Keratinocyte (primary cell): ENCODE measurements at regions not wholly inside any gene's neighbourhood (a gene's known extent, or its start where the extent isn't known, plus 50 kb on each side); places are given as distances from the start of the nearest gene placed in this dataset.

Experiments
- DNase-seq: peaks from one replicate; pipeline ENCODE4 v3.0.0-alpha.2; 2011; ENCODE audit warnings: low read depth, missing footprints, low spot score
- FAIRE-seq: peaks from 2 replicates; lab custom pipeline; 2011; peaks lifted over from hg19 to GRCh38; lab: Jason Lieb, UNC
- H2AFZ ChIP-seq: 2 replicates; pipeline ENCODE4 v1.6.0; 2012; ENCODE audit warnings: low read length, control low read depth, inconsistent platforms; ENCODE audit not compliant: control insufficient read depth
- H3K27ac ChIP-seq: 2 replicates; pipeline ENCODE4 v1.5.1; 2011; ENCODE audit warnings: low read length; ENCODE audit not compliant: control insufficient read depth, insufficient read depth
- H3K27me3 ChIP-seq: 3 replicates; pipeline ENCODE4 v1.6.0; 2011; ENCODE audit warnings: low read length; ENCODE audit not compliant: control insufficient read depth, insufficient read depth; ENCODE audit errors: extremely low read depth
- H3K36me3 ChIP-seq, 2 experiments: 2 replicates in 1 of 2; 3 replicates in 1 of 2; pipeline ENCODE4 v1.5.1; 2011; ENCODE audit warnings: low read length in 2 of 2, mild to moderate bottlenecking in 1 of 2; ENCODE audit not compliant: control insufficient read depth in 2 of 2, insufficient read depth in 2 of 2; ENCODE audit errors: extremely low read depth in 1 of 2
- H3K4me1 ChIP-seq: 3 replicates; pipeline ENCODE4 v1.5.1; 2011; ENCODE audit warnings: low read length; ENCODE audit not compliant: control insufficient read depth, insufficient read depth; ENCODE audit errors: extremely low read depth
- H3K4me2 ChIP-seq: 3 replicates; pipeline ENCODE4 v1.6.0; 2011; ENCODE audit warnings: low read depth, low read length; ENCODE audit not compliant: control insufficient read depth, insufficient read depth; ENCODE audit errors: extremely low read depth
- H3K4me3 ChIP-seq, 3 experiments: fragments of 200-600 bp in 1 of 3; sonication (generic) in 1 of 3; 2 replicates in 2 of 3; 3 replicates in 1 of 3; pipeline ENCODE4 v1.5.1; 2011 to 2016; ENCODE audit warnings: low read length in 3 of 3, mild to moderate bottlenecking in 3 of 3, control low read depth in 2 of 3, inconsistent platforms in 1 of 3, low read depth in 1 of 3, mixed read lengths in 1 of 3, mixed run types in 1 of 3, moderate library complexity in 1 of 3; ENCODE audit not compliant: control insufficient read depth in 2 of 3, insufficient read depth in 2 of 3; ENCODE audit errors: extremely low read depth in 1 of 3
- H3K79me2 ChIP-seq: 2 replicates; pipeline ENCODE4 v1.6.0; 2012; ENCODE audit warnings: low read length; ENCODE audit not compliant: control insufficient read depth, insufficient read depth
- H3K9ac ChIP-seq: 3 replicates; pipeline ENCODE4 v1.6.0; 2011; ENCODE audit warnings: low read length; ENCODE audit not compliant: control insufficient read depth, insufficient read depth; ENCODE audit errors: extremely low read depth
- H3K9me1 ChIP-seq: 3 replicates; pipeline ENCODE4 v1.6.0; 2011; ENCODE audit warnings: low read length; ENCODE audit not compliant: control insufficient read depth, insufficient read depth; ENCODE audit errors: extremely low read depth
- H3K9me3 ChIP-seq: 2 replicates; pipeline ENCODE4 v1.5.1; 2012; ENCODE audit warnings: low read depth, low read length; ENCODE audit not compliant: control insufficient read depth
- H4K20me1 ChIP-seq: 3 replicates; pipeline ENCODE4 v1.6.0; 2011; ENCODE audit warnings: low read length; ENCODE audit not compliant: control insufficient read depth, insufficient read depth; ENCODE audit errors: extremely low read depth
- EZH2 ChIP-seq: IDR thresholded peaks from one replicate; pipeline ENCODE4 v1.6.1; 2012; ENCODE audit warnings: inconsistent platforms, mild to moderate bottlenecking, low read length, moderate library complexity
- dilution Hi-C: fragments of 300-500 bp; cut with MboI; formaldehyde crosslinking; loops from one replicate; pipeline ENCODE4 v1.7.0; 2020; ENCODE audit warnings: low sequenced_read_pairs; ENCODE audit not compliant: extremely low pct_ligation_motif_present
- TF ChIP-seq, protein P1 (sequence below), 3 experiments: IDR thresholded peaks in 1 of 3; conservative IDR thresholded peaks in 1 of 3; optimal IDR thresholded peaks in 1 of 3; 2 replicates in 2 of 3; 3 replicates in 1 of 3; pipeline versions ENCODE3 to v1.5.1; 2011; ENCODE audit warnings: low read length in 3 of 3, mild to moderate bottlenecking in 3 of 3, moderate library complexity in 2 of 3, control low read depth in 1 of 3, inconsistent platforms in 1 of 3; ENCODE audit not compliant: insufficient read depth in 2 of 3; ENCODE audit errors: extremely low read depth in 1 of 3

DNA sequence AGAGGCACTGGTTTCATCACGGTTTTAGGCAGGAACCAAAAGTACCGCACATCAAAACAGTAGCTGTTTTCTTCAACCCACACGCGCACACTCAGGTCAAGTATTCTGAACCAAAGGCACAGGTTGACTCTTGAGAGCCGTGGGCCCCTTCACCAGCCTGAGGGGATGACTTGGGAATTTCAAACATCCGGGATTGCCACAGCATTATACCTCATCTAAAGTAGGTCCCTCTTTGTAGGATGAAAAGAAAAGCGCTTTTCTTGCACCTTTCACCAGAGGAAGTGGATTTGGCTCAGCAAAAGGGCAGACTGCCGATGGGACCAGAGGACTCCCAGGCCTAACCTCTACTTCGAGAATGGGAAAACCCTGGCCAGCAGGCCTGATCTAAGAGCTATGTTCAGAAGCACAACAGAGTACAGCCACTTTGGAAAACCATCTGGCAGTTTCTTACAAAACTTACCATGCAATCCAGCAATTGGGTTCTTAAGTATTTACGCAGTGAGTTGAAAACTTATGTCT lies 88.2 kb upstream of the PROK2 start:
- H3K36me3 ChIP-seq = no peaks in the 10 kb centered on the region
- H3K4me1 ChIP-seq = no peaks in the 10 kb centered on the region
- H3K9me3 ChIP-seq = no peaks in the 10 kb centered on the region
- no peak overlapping the region for H3K27ac ChIP-seq
- H3K27me3 ChIP-seq = peaks cover 2% of the 10 kb centered on the region
- no peak overlapping the region for H3K4me3 ChIP-seq
- no peak for TF ChIP-seq EZH2
- TF ChIP-seq, protein P1, sequence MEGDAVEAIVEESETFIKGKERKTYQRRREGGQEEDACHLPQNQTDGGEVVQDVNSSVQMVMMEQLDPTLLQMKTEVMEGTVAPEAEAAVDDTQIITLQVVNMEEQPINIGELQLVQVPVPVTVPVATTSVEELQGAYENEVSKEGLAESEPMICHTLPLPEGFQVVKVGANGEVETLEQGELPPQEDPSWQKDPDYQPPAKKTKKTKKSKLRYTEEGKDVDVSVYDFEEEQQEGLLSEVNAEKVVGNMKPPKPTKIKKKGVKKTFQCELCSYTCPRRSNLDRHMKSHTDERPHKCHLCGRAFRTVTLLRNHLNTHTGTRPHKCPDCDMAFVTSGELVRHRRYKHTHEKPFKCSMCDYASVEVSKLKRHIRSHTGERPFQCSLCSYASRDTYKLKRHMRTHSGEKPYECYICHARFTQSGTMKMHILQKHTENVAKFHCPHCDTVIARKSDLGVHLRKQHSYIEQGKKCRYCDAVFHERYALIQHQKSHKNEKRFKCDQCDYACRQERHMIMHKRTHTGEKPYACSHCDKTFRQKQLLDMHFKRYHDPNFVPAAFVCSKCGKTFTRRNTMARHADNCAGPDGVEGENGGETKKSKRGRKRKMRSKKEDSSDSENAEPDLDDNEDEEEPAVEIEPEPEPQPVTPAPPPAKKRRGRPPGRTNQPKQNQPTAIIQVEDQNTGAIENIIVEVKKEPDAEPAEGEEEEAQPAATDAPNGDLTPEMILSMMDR (optimal IDR thresholded peaks at IDR 0.05 in 1 of 3, IDR thresholded peaks at IDR 0.05 in 1 of 3, conservative IDR thresholded peaks at IDR 0.05 in 1 of 3; ENCODE audit: extremely low read depth in 1 of 3, insufficient read depth in 2 of 3, low read length in 3 of 3) = no peak
- H3K4me2 ChIP-seq = no peak overlapping the region
- H3K9ac ChIP-seq = no peak overlapping the region
- no peak for FAIRE-seq
- H2AFZ ChIP-seq = no peak overlapping the region
- no peaks in the 10 kb centered on the region for H3K9me1 ChIP-seq
- H4K20me1 ChIP-seq = no peaks in the 10 kb centered on the region
- no peaks in the 10 kb centered on the region for H3K79me2 ChIP-seq
- DNase-seq = no peak
- dilution Hi-C loops = no loop called here

DNA sequence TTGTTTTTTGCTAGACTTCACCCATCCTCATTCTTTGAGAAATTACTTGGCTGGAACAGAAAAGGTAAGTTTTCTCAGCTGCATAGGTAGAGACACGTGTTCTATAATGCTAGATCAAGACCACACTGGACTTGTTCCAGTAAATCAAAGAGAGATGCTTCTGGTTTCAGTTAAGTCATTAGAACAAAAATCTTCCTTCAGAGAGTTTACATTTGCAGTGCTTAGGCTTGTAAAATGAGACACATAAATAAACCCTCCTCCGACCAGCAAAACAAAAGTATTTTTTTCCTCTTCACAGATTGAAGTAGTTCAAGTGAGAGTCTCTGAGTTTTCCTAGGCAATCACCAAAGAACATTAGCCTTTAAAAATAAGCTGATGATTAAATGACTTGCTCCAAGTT lies 87.3 kb upstream of the PROK2 start:
- Histone ChIP-seq H3K9me1 (no peaks in the 10 kb centered on the region), H3K4me1 (no peaks in the 10 kb centered on the region), H3K9ac (no peak overlapping the region), H3K79me2 (no peaks in the 10 kb centered on the region), H3K4me3 (no peak overlapping the region), H4K20me1 (no peaks in the 10 kb centered on the region), H2AFZ (no peak overlapping the region), H3K4me2 (no peak overlapping the region), H3K36me3 (no peaks in the 10 kb centered on the region), H3K27ac (no peak overlapping the region), H3K9me3 (no peaks in the 10 kb centered on the region), H3K27me3 (peaks cover under 1% of the 10 kb centered on the region)
- FAIRE-seq (no peak), DNase-seq (no peak)
- dilution Hi-C loops = no loop called here
- no peak for TF ChIP-seq EZH2
- TF ChIP-seq, protein P1 (optimal IDR thresholded peaks at IDR 0.05 in 1 of 3, IDR thresholded peaks at IDR 0.05 in 1 of 3, conservative IDR thresholded peaks at IDR 0.05 in 1 of 3; ENCODE audit: extremely low read depth in 1 of 3, insufficient read depth in 2 of 3, low read length in 3 of 3) = no peak
